ENCODE measurements at regions not wholly inside any gene's neighbourhood (a gene's known extent, or its start where the extent isn't known, plus 50 kb on each side); places are given as distances from the start of the nearest gene placed in this dataset.

- ATAC-seq = no peak
Measured at GRCh38 chr6:132215805-132216204, 185.5 kb downstream of the MOXD1 start.

GRCh38 chr6:132214716-132215115 is 186.6 kb downstream of the MOXD1 start:
- ATAC-seq = no peak
- TF ChIP-seq ZNF8 (CRISPR knock-in tag; IDR thresholded peaks at IDR 0.05) = no peak
- TF ChIP-seq TSHZ2 (CRISPR knock-in tag; IDR thresholded peaks at IDR 0.05) = no peak
- no peak for TF ChIP-seq ZNF565 (CRISPR knock-in tag; conservative IDR thresholded peaks at IDR 0.05; ENCODE audit: low read depth)
- no peak for TF ChIP-seq ARNTL (CRISPR knock-in tag; IDR thresholded peaks at IDR 0.05; ENCODE audit: borderline replicate concordance, low read depth)
- TF ChIP-seq ZFP30 (CRISPR knock-in tag; IDR thresholded peaks at IDR 0.05) = no peak
- TF ChIP-seq POU6F1 (CRISPR knock-in tag; IDR thresholded peaks at IDR 0.05; ENCODE audit: borderline replicate concordance, low read depth) = no peak
- no peak for TF ChIP-seq CSDC2 (CRISPR knock-in tag; IDR thresholded peaks at IDR 0.05)
- no peak for TF ChIP-seq ZNF70 (CRISPR knock-in tag; IDR thresholded peaks at IDR 0.05)
- TF ChIP-seq PPARA (CRISPR knock-in tag; IDR thresholded peaks at IDR 0.05; ENCODE audit: borderline replicate concordance) = no peak
- TF ChIP-seq SNAI2 (CRISPR knock-in tag; IDR thresholded peaks at IDR 0.05) = no peak
- no peak for TF ChIP-seq ESRRG (CRISPR knock-in tag; IDR thresholded peaks at IDR 0.05)
- no peak for TF ChIP-seq TCF4 (CRISPR knock-in tag; IDR thresholded peaks at IDR 0.05; ENCODE audit: borderline replicate concordance)
- TF ChIP-seq ZFP3 (CRISPR knock-in tag; IDR thresholded peaks at IDR 0.05) = no peak
- TF ChIP-seq, protein P1, sequence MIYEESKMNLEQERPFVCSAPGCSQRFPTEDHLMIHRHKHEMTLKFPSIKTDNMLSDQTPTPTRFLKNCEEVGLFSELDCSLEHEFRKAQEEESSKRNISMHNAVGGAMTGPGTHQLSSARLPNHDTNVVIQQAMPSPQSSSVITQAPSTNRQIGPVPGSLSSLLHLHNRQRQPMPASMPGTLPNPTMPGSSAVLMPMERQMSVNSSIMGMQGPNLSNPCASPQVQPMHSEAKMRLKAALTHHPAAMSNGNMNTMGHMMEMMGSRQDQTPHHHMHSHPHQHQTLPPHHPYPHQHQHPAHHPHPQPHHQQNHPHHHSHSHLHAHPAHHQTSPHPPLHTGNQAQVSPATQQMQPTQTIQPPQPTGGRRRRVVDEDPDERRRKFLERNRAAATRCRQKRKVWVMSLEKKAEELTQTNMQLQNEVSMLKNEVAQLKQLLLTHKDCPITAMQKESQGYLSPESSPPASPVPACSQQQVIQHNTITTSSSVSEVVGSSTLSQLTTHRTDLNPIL (CRISPR knock-in tag; IDR thresholded peaks at IDR 0.05; ENCODE audit: low read depth) = no peak
- TF ChIP-seq BACH2 (CRISPR knock-in tag; IDR thresholded peaks at IDR 0.05; ENCODE audit: borderline replicate concordance) = no peak
- no peak for TF ChIP-seq ISL1 (CRISPR knock-in tag; IDR thresholded peaks at IDR 0.05)
- no peak for TF ChIP-seq OSR1 (CRISPR knock-in tag; IDR thresholded peaks at IDR 0.05)
- no peak for TF ChIP-seq GLIS3 (CRISPR knock-in tag; IDR thresholded peaks at IDR 0.05)

More at GRCh38 chr6:132215805-132216204, 185.5 kb downstream of the MOXD1 start:
- TF ChIP-seq ZFP3 (CRISPR knock-in tag; IDR thresholded peaks at IDR 0.05) = no peak
- TF ChIP-seq, protein P1 (CRISPR knock-in tag; IDR thresholded peaks at IDR 0.05; ENCODE audit: low read depth) = no peak
- TF ChIP-seq ZNF8 (CRISPR knock-in tag; IDR thresholded peaks at IDR 0.05) = no peak
- TF ChIP-seq ARNTL (CRISPR knock-in tag; IDR thresholded peaks at IDR 0.05; ENCODE audit: borderline replicate concordance, low read depth) = no peak
- no peak for TF ChIP-seq ZC3H10 (CRISPR knock-in tag; IDR thresholded peaks at IDR 0.05)

- TF ChIP-seq ZNF70 (CRISPR knock-in tag; IDR thresholded peaks at IDR 0.05) (no peak), RARB (CRISPR knock-in tag; IDR thresholded peaks at IDR 0.05) (no peak), BACH2 (CRISPR knock-in tag; IDR thresholded peaks at IDR 0.05; ENCODE audit: borderline replicate concordance) (no peak), ZFP3 (CRISPR knock-in tag; IDR thresholded peaks at IDR 0.05) (no peak), TOX (CRISPR knock-in tag; IDR thresholded peaks at IDR 0.05; ENCODE audit: borderline replicate concordance) (no peak), GLIS3 (CRISPR knock-in tag; IDR thresholded peaks at IDR 0.05) (no peak), POU6F1 (CRISPR knock-in tag; IDR thresholded peaks at IDR 0.05; ENCODE audit: borderline replicate concordance, low read depth) (no peak), ISL1 (CRISPR knock-in tag; IDR thresholded peaks at IDR 0.05) (no peak), ESRRG (CRISPR knock-in tag; IDR thresholded peaks at IDR 0.05) (no peak), PPARA (CRISPR knock-in tag; IDR thresholded peaks at IDR 0.05; ENCODE audit: borderline replicate concordance) (no peak), ZNF8 (CRISPR knock-in tag; IDR thresholded peaks at IDR 0.05) (no peak), ZNF565 (CRISPR knock-in tag; conservative IDR thresholded peaks at IDR 0.05; ENCODE audit: low read depth) (no peak), SNAI2 (CRISPR knock-in tag; IDR thresholded peaks at IDR 0.05) (no peak)
- TF ChIP-seq, protein P1 (CRISPR knock-in tag; IDR thresholded peaks at IDR 0.05; ENCODE audit: low read depth) = no peak
- TF ChIP-seq, protein P2, sequence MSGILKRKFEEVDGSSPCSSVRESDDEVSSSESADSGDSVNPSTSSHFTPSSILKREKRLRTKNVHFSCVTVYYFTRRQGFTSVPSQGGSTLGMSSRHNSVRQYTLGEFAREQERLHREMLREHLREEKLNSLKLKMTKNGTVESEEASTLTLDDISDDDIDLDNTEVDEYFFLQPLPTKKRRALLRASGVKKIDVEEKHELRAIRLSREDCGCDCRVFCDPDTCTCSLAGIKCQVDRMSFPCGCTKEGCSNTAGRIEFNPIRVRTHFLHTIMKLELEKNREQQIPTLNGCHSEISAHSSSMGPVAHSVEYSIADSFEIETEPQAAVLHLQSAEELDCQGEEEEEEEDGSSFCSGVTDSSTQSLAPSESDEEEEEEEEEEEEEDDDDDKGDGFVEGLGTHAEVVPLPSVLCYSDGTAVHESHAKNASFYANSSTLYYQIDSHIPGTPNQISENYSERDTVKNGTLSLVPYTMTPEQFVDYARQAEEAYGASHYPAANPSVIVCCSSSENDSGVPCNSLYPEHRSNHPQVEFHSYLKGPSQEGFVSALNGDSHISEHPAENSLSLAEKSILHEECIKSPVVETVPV (CRISPR knock-in tag; IDR thresholded peaks at IDR 0.05) = no peak
- no peak for ATAC-seq
Measured at GRCh38 chr6:132213732-132214131, 187.5 kb downstream of the MOXD1 start.

Measured in SK-N-SH treated with all-trans-retinoic acid at 6 μM for 48 hours (cell line).